H1 (cell line): ENCODE measurements at regions not wholly inside any gene's neighbourhood (a gene's known extent, or its start where the extent isn't known, plus 50 kb on each side); places are given as distances from the start of the nearest gene placed in this dataset.

ENCODE experiments used
- CTCF ChIA-PET: fragments of 300-600 bp; sonication (Branson Sonifier 250); formaldehyde crosslinking; loops from one replicate; lab custom pipeline; 2021; ENCODE audit not compliant: partially characterized antibody; lab: Charles Lee
- POLR2A ChIA-PET: fragments of 300-600 bp; sonication (Branson Sonifier 250); formaldehyde crosslinking; loops from one replicate; lab custom pipeline; 2021; ENCODE audit warnings: inconsistent platforms; ENCODE audit not compliant: partially characterized antibody; lab: Charles Lee
- DNase-seq, 2 experiments: peaks; one replicate each; pipeline versions ENCODE4 v3.0.0 to v3.0.0-alpha.2; 2010 to 2022; ENCODE audit warnings: low spot score in 2 of 2, low read depth in 1 of 2, mixed read lengths in 1 of 2
- FAIRE-seq: peaks from 2 replicates; lab custom pipeline; 2011; peaks lifted over from hg19 to GRCh38; lab: Jason Lieb, UNC
- H2AFZ ChIP-seq: 2 replicates; pipeline ENCODE4 v1.8.1; 2012; ENCODE audit warnings: low read length, inconsistent platforms
- H2AK5ac ChIP-seq: 2 replicates; pipeline ENCODE4 v1.6.1; 2013; ENCODE audit warnings: low read depth, low read length
- H2BK120ac ChIP-seq: replicated peaks from 2 replicates; pipeline ENCODE3; 2013; ENCODE audit warnings: low read depth, low read length, inconsistent platforms
- H2BK12ac ChIP-seq: 2 replicates; pipeline ENCODE4 v1.6.1; 2013; ENCODE audit warnings: low read depth, low read length
- H2BK15ac ChIP-seq: 2 replicates; pipeline ENCODE4 v1.6.1; 2013; ENCODE audit warnings: low read length
- H2BK20ac ChIP-seq: 2 replicates; pipeline ENCODE4 v1.6.1; 2013; ENCODE audit warnings: low read length
- H2BK5ac ChIP-seq: 2 replicates; pipeline ENCODE4 v1.6.1; 2013; ENCODE audit warnings: low read depth, low read length
- H3K14ac ChIP-seq: 2 replicates; pipeline ENCODE4 v1.6.1; 2013; ENCODE audit warnings: inconsistent platforms; ENCODE audit not compliant: insufficient read length
- H3K18ac ChIP-seq: 2 replicates; pipeline ENCODE4 v1.6.1; 2013; ENCODE audit warnings: low read length; ENCODE audit errors: extremely low read depth
- H3K23ac ChIP-seq: 2 replicates; pipeline ENCODE4 v1.6.1; 2013; ENCODE audit warnings: inconsistent platforms; ENCODE audit not compliant: insufficient read length
- H3K23me2 ChIP-seq: 2 replicates; pipeline ENCODE4 v1.6.1; 2013; ENCODE audit warnings: low read depth, low read length
- H3K27ac ChIP-seq: 2 replicates; pipeline ENCODE4 v1.6.1; 2011; ENCODE audit warnings: low read depth, low read length, inconsistent platforms
- H3K27me3 ChIP-seq, 4 experiments: replicated peaks in 1 of 4; 1 replicate in 1 of 4; 2 replicates in 3 of 4; pipeline versions ENCODE4 v1.6.1 to v1.8.1; 2011 to 2013; ENCODE audit warnings: low read length in 3 of 4, mild to moderate bottlenecking in 3 of 4, inconsistent platforms in 2 of 4, mixed read lengths in 2 of 4, moderate library complexity in 1 of 4; ENCODE audit not compliant: control insufficient read depth in 3 of 4, insufficient read depth in 3 of 4; ENCODE audit errors: extremely low read depth in 1 of 4
- H3K36me3 ChIP-seq, 4 experiments: 2 replicates each; pipeline versions ENCODE4 v1.6.1 to v1.8.1; 2011 to 2013; ENCODE audit warnings: mild to moderate bottlenecking in 4 of 4, low read length in 3 of 4, moderate library complexity in 2 of 4, control low read depth in 1 of 4, inconsistent platforms in 1 of 4; ENCODE audit not compliant: insufficient read depth in 4 of 4, control insufficient read depth in 2 of 4
- H3K4ac ChIP-seq: replicated peaks from 2 replicates; pipeline ENCODE3; 2013; ENCODE audit warnings: low read length, low read depth, mixed read lengths, inconsistent platforms; ENCODE audit not compliant: insufficient read length
- H3K4me1 ChIP-seq, 4 experiments: replicated peaks in 1 of 4; 1 replicate in 1 of 4; 2 replicates in 3 of 4; pipeline versions ENCODE4 v1.6.1 to v1.8.1; 2011 to 2013; ENCODE audit warnings: low read length in 3 of 4, inconsistent platforms in 2 of 4, mixed read lengths in 1 of 4; ENCODE audit not compliant: insufficient read depth in 4 of 4, control insufficient read depth in 3 of 4
- H3K4me2 ChIP-seq, 2 experiments: 2 replicates each; pipeline versions ENCODE4 v1.6.1 to v1.8.1; 2011 to 2013; ENCODE audit warnings: low read depth in 2 of 2, low read length in 2 of 2, control low read depth in 1 of 2, inconsistent platforms in 1 of 2, mild to moderate bottlenecking in 1 of 2; ENCODE audit not compliant: insufficient read depth in 1 of 2
- H3K4me3 ChIP-seq, 4 experiments: fragments of 200-600, 300-600 bp in 1 of 4; sonication (generic), shearing (Covaris generic), sonication (Bioruptor Twin) in 1 of 4; 2 replicates each; pipeline versions ENCODE4 v1.5.1 to v1.8.1; 2011 to 2016; ENCODE audit warnings: low read length in 4 of 4, low read depth in 3 of 4, control low read depth in 2 of 4, inconsistent platforms in 2 of 4, mild to moderate bottlenecking in 2 of 4, mixed read lengths in 1 of 4, moderate library complexity in 1 of 4; ENCODE audit not compliant: insufficient read depth in 2 of 4; ENCODE audit errors: extremely low read depth in 1 of 4
- H3K56ac ChIP-seq: replicated peaks from 2 replicates; pipeline ENCODE3; 2013; ENCODE audit warnings: low read depth, mild to moderate bottlenecking, mixed read lengths, low read length, inconsistent platforms; ENCODE audit not compliant: insufficient read length
- H3K79me1 ChIP-seq: 2 replicates; pipeline ENCODE4 v1.6.1; 2013; ENCODE audit warnings: low read depth, low read length, control low read depth
- H3K79me2 ChIP-seq, 2 experiments: 2 replicates each; pipeline versions ENCODE4 v1.6.1 to v1.8.1; 2012 to 2013; ENCODE audit warnings: low read length in 2 of 2, mild to moderate bottlenecking in 2 of 2, inconsistent platforms in 1 of 2; ENCODE audit not compliant: insufficient read depth in 2 of 2, control insufficient read depth in 1 of 2
- H3K9ac ChIP-seq, 4 experiments: replicated peaks in 1 of 4; 1 replicate in 1 of 4; 2 replicates in 3 of 4; pipeline versions ENCODE4 v1.6.1 to v1.8.1; 2011 to 2013; ENCODE audit warnings: low read depth in 3 of 4, low read length in 3 of 4, control low read depth in 2 of 4, mild to moderate bottlenecking in 2 of 4, moderate library complexity in 2 of 4, inconsistent platforms in 1 of 4; ENCODE audit errors: extremely low read depth in 1 of 4
- H3K9me3 ChIP-seq, 2 experiments: 2 replicates each; pipeline versions ENCODE4 v1.6.1 to v1.8.1; 2012 to 2013; ENCODE audit warnings: mild to moderate bottlenecking in 2 of 2, moderate library complexity in 2 of 2, control low read depth in 1 of 2, inconsistent platforms in 1 of 2, low read depth in 1 of 2, low read length in 1 of 2, mixed read lengths in 1 of 2; ENCODE audit not compliant: insufficient read depth in 2 of 2
- H4K20me1 ChIP-seq, 2 experiments: replicated peaks in 1 of 2; 2 replicates each; pipeline versions ENCODE3 to v1.8.1; 2011 to 2013; ENCODE audit warnings: inconsistent platforms in 2 of 2, low read length in 2 of 2, mild to moderate bottlenecking in 1 of 2; ENCODE audit not compliant: insufficient read depth in 2 of 2, control insufficient read depth in 1 of 2
- H4K5ac ChIP-seq: 2 replicates; pipeline ENCODE4 v1.6.1; 2013; ENCODE audit warnings: low read length, low read depth, mixed read lengths, inconsistent platforms; ENCODE audit not compliant: insufficient read length
- H4K8ac ChIP-seq: 2 replicates; pipeline ENCODE4 v1.8.0; 2013; ENCODE audit warnings: mild to moderate bottlenecking, moderate library complexity, low read length, inconsistent platforms; ENCODE audit not compliant: insufficient read depth; ENCODE audit errors: extremely low read depth
- H4K91ac ChIP-seq: replicated peaks from 2 replicates; pipeline ENCODE3; 2013; ENCODE audit warnings: low read length, mixed read lengths, inconsistent platforms; ENCODE audit not compliant: insufficient read length
- NANOG ChIP-seq: IDR thresholded peaks from 2 replicates; pipeline ENCODE4 v1.6.1; 2011; ENCODE audit warnings: low read length, low read depth, mild to moderate bottlenecking, inconsistent platforms; ENCODE audit not compliant: insufficient read depth, poor library complexity, severe bottlenecking
- WGBS, 2 experiments: shearing (Covaris generic) in 1 of 2; methylation state at CpG; one replicate each; pipeline versions ENCODE4 v1.1.6 to v1.1.7; 2013 to 2015; ENCODE audit warnings: low lambda C conversion rate in 2 of 2, mixed read lengths in 2 of 2, inconsistent platforms in 1 of 2, low coverage in 1 of 2, missing lambda C conversion rate in 1 of 2; ENCODE audit not compliant: insufficient replicate concordance in 2 of 2, insufficient coverage in 1 of 2, insufficient read length in 1 of 2; ENCODE audit errors: extremely low coverage in 1 of 2, missing lambda C conversion rate in 1 of 2; 5-methylcytosine and 5-hydroxymethylcytosine counted together

DNA sequence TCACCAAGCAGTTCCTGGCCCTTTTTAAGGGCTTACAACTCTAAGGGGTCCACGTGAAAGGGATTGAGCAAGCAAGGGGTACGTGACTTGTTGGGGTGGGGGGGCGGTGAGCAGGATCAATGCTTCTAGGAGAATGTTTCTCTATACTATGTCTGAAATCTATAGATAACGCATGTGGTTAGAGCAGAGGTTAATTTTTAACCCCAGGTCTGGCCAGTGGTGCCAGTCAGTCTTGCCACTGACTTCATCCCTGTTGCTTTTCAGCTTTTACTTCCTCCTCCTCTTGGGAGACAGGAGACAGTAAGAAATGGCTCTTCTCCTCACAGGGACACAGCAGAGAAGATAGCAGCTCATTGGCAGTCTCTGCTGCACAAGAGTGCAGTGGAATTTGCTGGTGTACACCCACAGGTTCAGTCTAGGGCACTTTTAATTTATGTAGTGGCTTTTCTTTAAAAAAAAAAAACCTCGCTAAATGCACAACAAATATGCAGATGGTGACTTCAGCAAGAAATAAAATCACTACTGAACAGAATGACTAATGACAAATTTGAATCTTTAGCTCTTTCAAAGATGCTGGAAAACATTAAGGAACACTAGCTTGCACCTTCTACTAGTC lies 190.5 kb downstream of the CCNG2 start:
- Histone ChIP-seq H4K91ac (no peak overlapping the region), H3K79me2 (no peaks in the 10 kb centered on the region), H3K4me3 (no peak overlapping the region), H3K36me3 (no peaks in the 10 kb centered on the region), H3K9ac (no peak overlapping the region), H4K5ac (no peak overlapping the region), H4K20me1 (no peaks in the 10 kb centered on the region), H3K9me3 (no peaks in the 10 kb centered on the region), H4K8ac (no peak overlapping the region), H3K27me3 (no peaks in the 10 kb centered on the region), H3K23ac (no peak overlapping the region), H3K27ac (no peak overlapping the region), H2BK15ac (no peak overlapping the region), H3K14ac (no peak overlapping the region), H2BK5ac (no peak overlapping the region), H2BK12ac (no peak overlapping the region), H2AK5ac (no peak overlapping the region), H3K56ac (no peak overlapping the region), H2BK120ac (no peak overlapping the region), H3K79me1 (no peaks in the 10 kb centered on the region), H3K4me2 (no peak overlapping the region), H3K18ac (no peak overlapping the region), H3K23me2 (no peaks in the 10 kb centered on the region), H3K4ac (no peak overlapping the region), H2BK20ac (no peak overlapping the region), H2AFZ (no peak overlapping the region), H3K4me1 (peaks cover 0 to 6% (median 1%) of the 10 kb centered on the region in 4 experiments; a peak in 1 of 7 replicates)
- ChIA-PET CTCF (interaction anchor here (1.3 to 7.9 kb wide), 3 partner anchors 10 to 107 kb away, joined by 4 to 83 read pairs (median 6); no protein-coding TSS in a partner anchor), POLR2A (interaction anchor here (0.6 kb wide), 1 partner anchor 44 kb away, joined by 3 read pairs; no protein-coding TSS in a partner anchor)
- no peak for TF ChIP-seq NANOG
- no peak for DNase-seq
- FAIRE-seq, result no peak
- WGBS, 2 experiments, result 89% methylated on average over 5 of the region's 5 CpGs; no CpG with 5 or more reads in 1 of the 2 experiments
